ENCODE measurements at regions not wholly inside any gene's neighbourhood (a gene's known extent, or its start where the extent isn't known, plus 50 kb on each side); places are given as distances from the start of the nearest gene placed in this dataset.

DNA sequence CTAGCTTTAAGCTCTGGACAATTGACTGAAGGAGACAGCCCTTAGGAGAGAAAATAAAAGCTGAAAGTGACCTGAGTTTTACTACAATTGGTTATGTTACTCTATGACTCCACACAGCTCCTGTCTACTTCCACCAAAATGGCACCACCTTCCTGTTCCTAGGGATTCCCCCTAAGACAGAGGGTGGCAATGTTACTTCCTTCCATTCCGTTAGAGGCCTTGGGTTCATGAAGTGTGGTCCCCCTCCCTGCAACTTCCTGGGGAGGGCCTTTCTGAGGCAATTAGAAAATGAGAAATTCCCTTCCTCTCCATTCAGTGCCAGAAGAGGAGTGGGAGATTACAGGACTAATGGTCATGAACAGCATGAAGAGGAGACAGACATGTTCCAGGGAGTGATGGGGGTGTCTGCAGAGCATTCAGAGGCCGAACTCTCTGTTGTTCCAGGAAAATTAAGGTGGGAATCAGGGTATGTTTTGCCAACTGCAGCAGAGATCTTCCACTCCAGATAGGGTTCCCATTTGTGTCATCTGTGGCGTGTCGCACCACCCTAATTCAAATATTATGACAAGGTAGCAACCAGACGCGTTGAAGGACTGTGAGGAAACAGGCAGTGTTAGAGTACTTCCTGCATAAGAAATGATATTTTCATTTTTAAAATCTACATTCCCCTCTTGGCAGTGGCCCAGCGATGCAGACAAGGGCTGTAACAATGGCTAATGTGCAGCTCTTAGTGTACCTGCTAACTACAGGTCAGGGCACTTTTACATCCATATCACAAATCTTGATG lies 53.1 kb upstream of the TRIM67 start:
- Histone ChIP-seq H3K36me3 (ENCODE audit: control insufficient read depth, insufficient read depth, low read length) (no peaks in the 10 kb centered on the region), H3K27me3 (replicated peaks; ENCODE audit: control insufficient read depth, insufficient read depth, low read length, poor library complexity, severe bottlenecking) (peaks cover 3% of the 10 kb centered on the region), H3K4me1 (ENCODE audit: control insufficient read depth, insufficient read depth, low read length, poor library complexity, severe bottlenecking) (no peaks in the 10 kb centered on the region), H3K9me3 (ENCODE audit: control insufficient read depth, low read length) (no peaks in the 10 kb centered on the region), H3K4me3 (ENCODE audit: insufficient read depth, low read depth, low read length, poor library complexity, severe bottlenecking) (no peak overlapping the region), H3K27ac (ENCODE audit: insufficient read depth, low read length, poor library complexity, severe bottlenecking) (no peak overlapping the region)
- no peak for DNase-seq

DNA sequence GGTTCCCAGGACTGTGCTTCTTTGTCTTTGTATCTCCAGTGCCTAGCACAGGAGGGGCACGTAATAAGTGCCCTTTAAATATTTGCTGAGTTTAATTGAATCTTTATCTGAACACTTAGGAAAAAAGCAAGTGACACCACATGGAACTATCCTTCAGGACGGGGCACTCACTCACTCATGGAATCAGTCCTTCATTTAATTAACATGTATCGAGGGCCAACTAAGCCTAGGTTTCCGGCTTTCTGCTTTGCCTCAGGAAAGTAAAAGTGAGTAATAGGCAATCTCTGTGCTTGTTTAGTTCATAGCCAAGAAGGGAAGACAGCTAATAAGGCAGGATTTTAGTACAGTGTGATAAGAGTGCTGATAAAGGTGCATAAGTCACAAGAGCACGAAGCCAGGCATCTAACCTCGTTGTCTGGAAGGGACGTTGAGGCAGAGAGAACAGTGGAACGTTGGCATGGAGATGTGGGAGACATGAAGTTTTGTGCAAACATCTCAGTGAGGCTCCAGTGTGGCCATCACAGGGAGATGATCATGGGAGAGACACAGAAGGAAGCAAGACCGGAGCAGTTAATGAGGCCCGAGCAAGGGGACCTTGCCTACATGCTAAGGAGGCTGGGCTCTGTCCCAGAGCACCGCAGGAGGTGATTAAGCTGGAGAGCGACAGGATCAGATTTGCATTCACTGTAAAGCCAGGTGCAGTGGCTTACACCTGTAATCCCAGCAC lies 54.1 kb upstream of the TRIM67 start:
- DNase-seq: no peak
- no peak overlapping the region for H3K4me3 ChIP-seq (ENCODE audit: insufficient read depth, low read depth, low read length, poor library complexity, severe bottlenecking)
- H3K4me1 ChIP-seq (ENCODE audit: control insufficient read depth, insufficient read depth, low read length, poor library complexity, severe bottlenecking): no peaks in the 10 kb centered on the region
- no peaks in the 10 kb centered on the region for H3K36me3 ChIP-seq (ENCODE audit: control insufficient read depth, insufficient read depth, low read length)
- no peak overlapping the region for H3K27ac ChIP-seq (ENCODE audit: insufficient read depth, low read length, poor library complexity, severe bottlenecking)
- no peaks in the 10 kb centered on the region for H3K9me3 ChIP-seq (ENCODE audit: control insufficient read depth, low read length)
- H3K27me3 ChIP-seq (replicated peaks; ENCODE audit: control insufficient read depth, insufficient read depth, low read length, poor library complexity, severe bottlenecking): peaks cover 3% of the 10 kb centered on the region

DNA sequence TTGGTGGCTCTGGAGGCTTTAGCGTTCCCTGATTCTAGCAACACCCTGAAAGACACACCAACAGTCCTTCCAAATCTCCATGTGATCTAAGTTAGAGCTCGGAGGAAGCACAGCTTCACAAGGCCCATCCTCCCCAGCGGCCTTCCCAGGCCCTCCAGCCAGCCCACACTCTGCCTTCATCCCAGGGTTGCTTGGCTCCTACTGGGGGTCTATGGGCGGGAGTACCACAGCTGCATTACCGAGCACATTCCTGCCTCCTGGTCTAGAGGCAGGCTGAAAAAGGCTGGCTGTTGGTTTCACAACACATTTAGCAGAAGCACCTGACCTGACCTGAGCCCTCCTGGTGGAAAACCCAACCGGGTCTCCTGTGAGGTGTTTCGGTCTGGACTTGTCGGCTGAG lies 54.7 kb upstream of the TRIM67 start:
- Histone ChIP-seq H3K27ac (ENCODE audit: insufficient read depth, low read length, poor library complexity, severe bottlenecking) (no peak overlapping the region), H3K4me1 (ENCODE audit: control insufficient read depth, insufficient read depth, low read length, poor library complexity, severe bottlenecking) (no peaks in the 10 kb centered on the region), H3K9me3 (ENCODE audit: control insufficient read depth, low read length) (no peaks in the 10 kb centered on the region), H3K36me3 (ENCODE audit: control insufficient read depth, insufficient read depth, low read length) (no peaks in the 10 kb centered on the region), H3K27me3 (replicated peaks; ENCODE audit: control insufficient read depth, insufficient read depth, low read length, poor library complexity, severe bottlenecking) (peaks cover 3% of the 10 kb centered on the region), H3K4me3 (ENCODE audit: insufficient read depth, low read depth, low read length, poor library complexity, severe bottlenecking) (no peak overlapping the region)
- DNase-seq: no peak

DNA sequence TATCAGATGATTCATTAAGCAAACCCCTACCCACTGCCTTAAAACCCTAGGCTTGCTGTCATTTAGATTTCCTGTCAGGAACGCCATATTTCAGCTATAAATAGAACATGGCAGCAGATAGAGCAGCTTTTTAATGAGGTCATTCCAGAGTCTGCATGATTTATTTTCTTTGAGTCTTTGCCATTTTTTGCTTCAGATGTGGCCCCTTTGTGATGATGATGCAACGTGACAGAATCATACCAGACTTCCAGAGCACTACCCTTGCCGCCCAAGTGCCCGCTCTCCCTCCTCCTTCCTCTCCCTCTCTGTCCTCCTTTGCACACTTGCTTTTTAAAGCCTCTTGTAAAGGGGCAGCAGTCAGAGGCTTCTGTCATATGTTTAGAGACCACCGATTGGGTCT lies 55.5 kb upstream of the TRIM67 start:
- Histone ChIP-seq H3K27ac (ENCODE audit: insufficient read depth, low read length, poor library complexity, severe bottlenecking) (no peak overlapping the region), H3K36me3 (ENCODE audit: control insufficient read depth, insufficient read depth, low read length) (no peaks in the 10 kb centered on the region), H3K9me3 (ENCODE audit: control insufficient read depth, low read length) (no peaks in the 10 kb centered on the region), H3K4me3 (ENCODE audit: insufficient read depth, low read depth, low read length, poor library complexity, severe bottlenecking) (no peak overlapping the region), H3K4me1 (ENCODE audit: control insufficient read depth, insufficient read depth, low read length, poor library complexity, severe bottlenecking) (no peaks in the 10 kb centered on the region), H3K27me3 (replicated peaks; ENCODE audit: control insufficient read depth, insufficient read depth, low read length, poor library complexity, severe bottlenecking) (peaks cover 3% of the 10 kb centered on the region)
- DNase-seq: no peak

DNA sequence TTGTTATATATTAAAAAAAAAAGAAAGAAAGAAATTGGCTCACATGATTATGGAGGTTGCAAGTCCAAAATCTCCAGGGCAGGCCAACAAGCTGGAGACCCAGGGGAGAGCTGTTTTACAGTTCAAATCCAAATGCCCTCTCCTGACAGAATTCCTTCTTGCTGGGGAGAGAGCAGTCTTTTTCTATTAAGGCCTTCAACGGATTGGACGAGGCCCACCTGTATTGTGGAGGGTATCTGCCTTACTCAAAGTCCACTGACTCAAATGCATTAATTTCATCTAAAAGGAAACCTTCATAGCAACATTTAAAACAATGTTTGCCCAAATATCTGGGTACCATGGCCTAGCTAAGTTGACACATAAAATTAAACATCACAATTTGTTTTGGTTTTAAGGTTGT lies 56.9 kb upstream of the TRIM67 start:
- Histone ChIP-seq H3K36me3 (ENCODE audit: control insufficient read depth, insufficient read depth, low read length) (no peaks in the 10 kb centered on the region), H3K4me3 (ENCODE audit: insufficient read depth, low read depth, low read length, poor library complexity, severe bottlenecking) (no peak overlapping the region), H3K4me1 (ENCODE audit: control insufficient read depth, insufficient read depth, low read length, poor library complexity, severe bottlenecking) (no peaks in the 10 kb centered on the region), H3K27ac (ENCODE audit: insufficient read depth, low read length, poor library complexity, severe bottlenecking) (no peak overlapping the region), H3K9me3 (ENCODE audit: control insufficient read depth, low read length) (no peaks in the 10 kb centered on the region), H3K27me3 (replicated peaks; ENCODE audit: control insufficient read depth, insufficient read depth, low read length, poor library complexity, severe bottlenecking) (no peaks in the 10 kb centered on the region)
- no peak for DNase-seq

DNA sequence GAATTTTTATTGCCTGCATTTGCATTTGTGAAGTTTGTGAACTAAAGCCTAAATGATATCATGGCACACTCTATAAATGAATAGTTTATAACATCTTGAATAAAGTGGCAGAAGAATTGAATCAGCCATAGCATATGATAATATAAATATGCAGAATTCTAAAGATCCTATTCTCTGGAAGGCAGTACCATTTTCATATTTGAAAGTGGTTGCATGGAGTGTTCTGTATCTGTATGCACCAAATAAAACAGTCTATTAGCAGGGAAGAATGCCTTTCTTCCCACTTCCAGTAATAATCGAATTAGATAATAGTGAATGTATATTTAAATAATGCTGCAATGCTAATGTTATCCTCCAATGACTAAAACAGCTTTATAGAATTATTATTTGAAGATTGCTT lies 57.9 kb upstream of the TRIM67 start:
- no peaks in the 10 kb centered on the region for H3K4me1 ChIP-seq (ENCODE audit: control insufficient read depth, insufficient read depth, low read length, poor library complexity, severe bottlenecking)
- no peak for DNase-seq
- H3K4me3 ChIP-seq (ENCODE audit: insufficient read depth, low read depth, low read length, poor library complexity, severe bottlenecking): no peak overlapping the region
- H3K27me3 ChIP-seq (replicated peaks; ENCODE audit: control insufficient read depth, insufficient read depth, low read length, poor library complexity, severe bottlenecking): no peaks in the 10 kb centered on the region
- no peak overlapping the region for H3K27ac ChIP-seq (ENCODE audit: insufficient read depth, low read length, poor library complexity, severe bottlenecking)
- no peaks in the 10 kb centered on the region for H3K36me3 ChIP-seq (ENCODE audit: control insufficient read depth, insufficient read depth, low read length)
- no peaks in the 10 kb centered on the region for H3K9me3 ChIP-seq (ENCODE audit: control insufficient read depth, low read length)

DNA sequence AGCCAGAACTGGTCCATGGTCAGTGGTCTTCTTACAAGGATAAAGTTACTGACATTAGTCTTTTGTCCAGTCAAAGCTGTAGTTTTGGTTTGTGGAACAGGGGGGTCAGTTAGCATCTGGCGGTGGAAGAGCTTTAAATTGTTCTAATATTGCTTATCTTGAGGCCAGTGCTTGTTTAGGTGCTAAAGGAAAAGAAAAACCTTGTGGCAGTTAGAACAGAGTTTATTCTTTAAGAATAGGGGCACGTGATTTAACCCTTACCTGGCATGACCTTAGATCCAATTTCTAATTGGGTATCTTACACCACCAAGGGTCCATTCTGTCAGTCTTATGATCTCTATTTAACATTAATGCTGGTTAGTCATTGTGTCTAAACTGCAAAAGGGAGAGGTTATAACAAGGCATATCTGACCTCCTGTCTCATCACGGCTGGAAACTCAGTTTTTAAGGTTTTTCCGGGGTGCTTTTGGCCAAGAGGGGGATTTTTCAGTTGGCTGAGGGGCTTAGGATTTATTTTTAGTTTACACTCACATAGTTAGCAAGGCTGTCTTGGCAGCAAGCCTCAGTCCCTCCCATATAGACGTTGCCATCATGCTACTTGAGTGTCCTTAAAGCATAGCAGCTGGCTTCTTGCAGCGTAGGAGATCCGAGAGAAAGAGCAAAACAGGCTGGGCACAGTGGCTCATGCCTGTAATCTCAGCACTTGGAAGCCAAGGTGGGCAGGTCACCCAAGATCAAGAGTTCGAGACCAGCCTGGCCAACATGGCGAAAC lies 60.1 kb upstream of the FAM89A start:
- no peak overlapping the region for H3K4me3 ChIP-seq (ENCODE audit: insufficient read depth, low read depth, low read length, poor library complexity, severe bottlenecking)
- no peak for DNase-seq
- H3K36me3 ChIP-seq (ENCODE audit: control insufficient read depth, insufficient read depth, low read length): no peaks in the 10 kb centered on the region
- H3K27ac ChIP-seq (ENCODE audit: insufficient read depth, low read length, poor library complexity, severe bottlenecking): no peak overlapping the region
- H3K27me3 ChIP-seq (replicated peaks; ENCODE audit: control insufficient read depth, insufficient read depth, low read length, poor library complexity, severe bottlenecking): no peaks in the 10 kb centered on the region
- no peaks in the 10 kb centered on the region for H3K4me1 ChIP-seq (ENCODE audit: control insufficient read depth, insufficient read depth, low read length, poor library complexity, severe bottlenecking)
- H3K9me3 ChIP-seq (ENCODE audit: control insufficient read depth, low read length): no peaks in the 10 kb centered on the region

DNA sequence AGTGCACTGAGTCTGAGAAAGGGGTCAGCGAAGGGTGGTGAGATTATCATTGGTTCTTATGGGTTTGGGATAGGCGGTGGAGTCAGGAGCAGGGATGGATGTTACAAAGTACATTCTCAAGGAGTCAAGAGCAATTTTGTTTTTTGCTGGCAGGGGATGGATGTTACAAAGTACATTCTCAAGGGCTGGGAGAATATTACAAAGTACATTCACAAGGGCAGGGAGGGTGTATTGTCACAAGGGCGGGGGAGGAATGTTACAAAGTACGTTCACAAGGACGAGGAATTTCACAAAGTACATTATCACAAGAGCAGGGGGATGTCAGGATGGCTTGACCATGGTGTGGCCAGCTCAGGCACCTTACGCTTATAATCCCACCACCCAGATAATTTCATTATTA lies 59.3 kb upstream of the FAM89A start:
- H3K4me3 ChIP-seq (ENCODE audit: insufficient read depth, low read depth, low read length, poor library complexity, severe bottlenecking): no peak overlapping the region
- H3K36me3 ChIP-seq (ENCODE audit: control insufficient read depth, insufficient read depth, low read length): no peaks in the 10 kb centered on the region
- H3K9me3 ChIP-seq (ENCODE audit: control insufficient read depth, low read length): no peaks in the 10 kb centered on the region
- no peaks in the 10 kb centered on the region for H3K27me3 ChIP-seq (replicated peaks; ENCODE audit: control insufficient read depth, insufficient read depth, low read length, poor library complexity, severe bottlenecking)
- no peaks in the 10 kb centered on the region for H3K4me1 ChIP-seq (ENCODE audit: control insufficient read depth, insufficient read depth, low read length, poor library complexity, severe bottlenecking)
- DNase-seq: no peak
- H3K27ac ChIP-seq (ENCODE audit: insufficient read depth, low read length, poor library complexity, severe bottlenecking): no peak overlapping the region

DNA sequence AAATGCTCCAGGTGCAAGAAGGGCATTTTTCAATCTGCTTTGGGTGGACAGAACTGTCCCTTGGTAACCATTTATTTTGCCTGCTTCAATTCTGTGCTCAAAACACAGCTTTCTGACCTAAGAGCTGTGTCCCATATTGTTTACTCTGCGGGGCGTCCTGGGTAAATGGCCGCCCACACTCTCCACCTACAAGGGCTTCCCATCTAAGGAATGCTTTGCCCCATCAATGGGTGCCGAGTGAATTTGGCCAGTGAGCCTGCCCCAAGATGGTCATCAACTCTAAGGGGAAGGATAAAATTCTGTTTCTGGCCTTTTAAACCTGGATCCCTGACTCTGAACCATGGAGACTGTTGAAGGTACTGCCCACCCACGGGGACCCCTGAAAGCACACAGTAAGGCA lies 55.5 kb upstream of the FAM89A start:
- no peak overlapping the region for H3K4me3 ChIP-seq (ENCODE audit: insufficient read depth, low read depth, low read length, poor library complexity, severe bottlenecking)
- no peaks in the 10 kb centered on the region for H3K4me1 ChIP-seq (ENCODE audit: control insufficient read depth, insufficient read depth, low read length, poor library complexity, severe bottlenecking)
- no peak for DNase-seq
- no peaks in the 10 kb centered on the region for H3K27me3 ChIP-seq (replicated peaks; ENCODE audit: control insufficient read depth, insufficient read depth, low read length, poor library complexity, severe bottlenecking)
- no peaks in the 10 kb centered on the region for H3K36me3 ChIP-seq (ENCODE audit: control insufficient read depth, insufficient read depth, low read length)
- no peaks in the 10 kb centered on the region for H3K9me3 ChIP-seq (ENCODE audit: control insufficient read depth, low read length)
- H3K27ac ChIP-seq (ENCODE audit: insufficient read depth, low read length, poor library complexity, severe bottlenecking): no peak overlapping the region

DNA sequence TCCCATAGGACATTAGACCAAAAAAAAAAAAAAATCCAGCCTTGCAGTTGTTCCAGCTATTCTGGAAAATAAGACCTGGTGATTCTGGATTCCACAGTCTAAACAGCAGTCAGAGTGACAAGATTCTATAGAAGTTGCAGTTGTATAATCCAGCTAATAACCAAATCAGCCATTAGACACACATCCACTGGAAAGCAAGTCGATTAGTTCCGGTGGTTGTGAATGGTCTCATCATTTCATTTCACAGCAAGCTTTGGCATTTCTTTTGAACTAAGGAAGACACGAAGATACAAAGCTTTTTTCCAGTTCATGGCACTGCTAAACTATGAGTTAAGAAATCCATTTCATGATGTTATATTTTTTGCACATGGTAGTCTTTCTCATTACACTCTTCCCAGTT lies 54.4 kb upstream of the FAM89A start:
- H3K27ac ChIP-seq (ENCODE audit: insufficient read depth, low read length, poor library complexity, severe bottlenecking): no peak overlapping the region
- H3K27me3 ChIP-seq (replicated peaks; ENCODE audit: control insufficient read depth, insufficient read depth, low read length, poor library complexity, severe bottlenecking): no peaks in the 10 kb centered on the region
- no peaks in the 10 kb centered on the region for H3K4me1 ChIP-seq (ENCODE audit: control insufficient read depth, insufficient read depth, low read length, poor library complexity, severe bottlenecking)
- no peaks in the 10 kb centered on the region for H3K36me3 ChIP-seq (ENCODE audit: control insufficient read depth, insufficient read depth, low read length)
- H3K9me3 ChIP-seq (ENCODE audit: control insufficient read depth, low read length): no peaks in the 10 kb centered on the region
- no peak overlapping the region for H3K4me3 ChIP-seq (ENCODE audit: insufficient read depth, low read depth, low read length, poor library complexity, severe bottlenecking)
- DNase-seq: no peak

Data from effector memory CD4-positive, alpha-beta T cell (primary cell).